Esophagus squamous epithelium (tissue), 4 donors: ENCODE measurements at regions not wholly inside any gene's neighbourhood (a gene's known extent, or its start where the extent isn't known, plus 50 kb on each side); places are given as distances from the start of the nearest gene placed in this dataset.

ENCODE experiments used
- POLR2A ChIP-seq, 4 donors: fragments of 450-650 bp; IDR thresholded peaks; one replicate each; pipeline ENCODE4 v1.6.1; 2017; ENCODE audit warnings: antibody characterized with exemption in 4 of 4, mild to moderate bottlenecking in 4 of 4, moderate library complexity in 3 of 4
- TF ChIP-seq, protein P1 (sequence below), 6 experiments: fragments of 450-650 bp in 4 of 6; fragments of 200-600 bp in 2 of 6; sonication (generic) in 2 of 6; IDR thresholded peaks; one replicate each; pipeline ENCODE4 v1.5.1; 2016 to 2019; ENCODE audit warnings: antibody characterized with exemption in 6 of 6, mild to moderate bottlenecking in 4 of 6, moderate library complexity in 4 of 6

DNA sequence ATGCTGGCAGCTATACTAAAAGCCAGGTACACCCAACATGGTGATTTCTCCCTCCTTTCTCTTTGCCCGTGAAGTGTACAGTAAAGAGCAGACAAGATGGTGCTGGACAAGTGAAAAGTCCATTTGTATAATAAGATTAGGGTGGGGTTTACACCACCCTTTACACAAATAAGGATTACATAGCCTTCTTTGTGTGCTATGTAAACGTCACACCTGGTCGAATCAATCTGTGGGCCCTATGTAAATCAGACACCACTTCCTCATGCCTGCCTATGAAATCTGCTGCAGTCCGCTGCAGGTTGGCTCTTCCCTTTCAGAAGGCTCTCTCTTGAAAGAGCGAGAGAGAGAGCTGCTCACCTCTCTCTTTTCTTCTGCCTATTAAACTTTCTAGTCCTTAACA lies 1054.3 kb upstream of the SLC39A10 start:
- TF ChIP-seq, protein P1, sequence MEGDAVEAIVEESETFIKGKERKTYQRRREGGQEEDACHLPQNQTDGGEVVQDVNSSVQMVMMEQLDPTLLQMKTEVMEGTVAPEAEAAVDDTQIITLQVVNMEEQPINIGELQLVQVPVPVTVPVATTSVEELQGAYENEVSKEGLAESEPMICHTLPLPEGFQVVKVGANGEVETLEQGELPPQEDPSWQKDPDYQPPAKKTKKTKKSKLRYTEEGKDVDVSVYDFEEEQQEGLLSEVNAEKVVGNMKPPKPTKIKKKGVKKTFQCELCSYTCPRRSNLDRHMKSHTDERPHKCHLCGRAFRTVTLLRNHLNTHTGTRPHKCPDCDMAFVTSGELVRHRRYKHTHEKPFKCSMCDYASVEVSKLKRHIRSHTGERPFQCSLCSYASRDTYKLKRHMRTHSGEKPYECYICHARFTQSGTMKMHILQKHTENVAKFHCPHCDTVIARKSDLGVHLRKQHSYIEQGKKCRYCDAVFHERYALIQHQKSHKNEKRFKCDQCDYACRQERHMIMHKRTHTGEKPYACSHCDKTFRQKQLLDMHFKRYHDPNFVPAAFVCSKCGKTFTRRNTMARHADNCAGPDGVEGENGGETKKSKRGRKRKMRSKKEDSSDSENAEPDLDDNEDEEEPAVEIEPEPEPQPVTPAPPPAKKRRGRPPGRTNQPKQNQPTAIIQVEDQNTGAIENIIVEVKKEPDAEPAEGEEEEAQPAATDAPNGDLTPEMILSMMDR (IDR thresholded peaks at IDR 0.05): no peak
- no peak for TF ChIP-seq POLR2A (IDR thresholded peaks at IDR 0.05)
